DMS79 treated with DMSO at 0.1 percent for 48 hours (cell line): ENCODE measurements at regions not wholly inside any gene's neighbourhood (a gene's known extent, or its start where the extent isn't known, plus 50 kb on each side); places are given as distances from the start of the nearest gene placed in this dataset.

Source experiments
- DNase-seq: peaks from one replicate; lab custom pipeline; 2025; lab: John Stamatoyannopoulos, UW

DNA sequence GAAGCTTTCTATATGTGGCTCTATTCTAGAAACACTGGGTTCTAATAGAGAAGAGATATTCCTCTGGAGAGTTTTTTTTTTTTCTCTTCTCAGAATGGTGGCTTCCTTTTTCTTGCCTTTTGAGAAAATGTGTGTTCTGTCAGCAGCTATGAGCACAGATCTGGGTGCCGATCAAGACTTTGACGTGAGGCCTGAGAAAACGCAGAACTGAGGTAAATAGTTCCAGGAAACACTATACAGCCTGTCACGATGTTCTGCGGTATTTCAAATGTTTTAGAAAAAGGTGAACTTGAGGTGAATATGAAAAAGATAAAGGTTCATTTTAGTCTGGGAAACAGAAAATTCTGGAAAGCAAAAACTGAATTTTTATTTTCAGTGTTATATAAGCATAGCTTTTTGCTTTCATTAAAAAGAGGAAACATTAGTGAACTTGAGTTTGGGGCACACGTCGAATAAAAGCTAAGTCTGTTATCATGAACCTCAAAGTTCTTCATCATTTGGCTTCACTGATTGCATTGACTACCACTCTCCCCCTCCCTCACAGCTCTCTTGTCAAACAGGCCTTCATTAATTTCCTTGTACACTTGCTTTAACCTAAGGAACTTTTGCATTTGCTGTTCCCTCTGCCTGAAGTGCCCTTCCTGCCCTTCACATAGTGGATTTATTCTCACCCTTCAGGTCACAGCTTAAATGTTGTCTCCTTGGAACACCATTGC, 265.1 kb downstream of the NFKBIZ start:
- no peak for DNase-seq

DNA sequence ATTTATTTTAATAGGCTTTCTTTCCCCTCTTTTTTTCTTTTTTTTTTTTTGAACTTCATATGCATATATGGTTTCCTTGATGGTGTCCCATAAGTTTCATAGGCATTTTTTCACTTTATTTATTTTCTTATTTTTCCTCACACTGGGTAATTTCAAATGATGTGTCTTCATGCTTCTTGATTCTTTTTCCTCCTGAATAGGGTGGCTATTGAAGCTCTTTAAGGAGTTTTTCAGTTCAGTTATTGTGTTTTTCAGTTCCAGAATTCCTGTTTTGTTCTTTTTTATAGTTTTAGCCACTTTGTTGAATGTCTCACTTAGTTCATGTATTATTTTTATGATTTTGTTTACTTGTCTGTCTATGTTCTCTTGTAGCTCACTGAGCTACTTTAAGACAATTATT, 273.2 kb downstream of the NFKBIZ start:
- DNase-seq, result no peak

DNA sequence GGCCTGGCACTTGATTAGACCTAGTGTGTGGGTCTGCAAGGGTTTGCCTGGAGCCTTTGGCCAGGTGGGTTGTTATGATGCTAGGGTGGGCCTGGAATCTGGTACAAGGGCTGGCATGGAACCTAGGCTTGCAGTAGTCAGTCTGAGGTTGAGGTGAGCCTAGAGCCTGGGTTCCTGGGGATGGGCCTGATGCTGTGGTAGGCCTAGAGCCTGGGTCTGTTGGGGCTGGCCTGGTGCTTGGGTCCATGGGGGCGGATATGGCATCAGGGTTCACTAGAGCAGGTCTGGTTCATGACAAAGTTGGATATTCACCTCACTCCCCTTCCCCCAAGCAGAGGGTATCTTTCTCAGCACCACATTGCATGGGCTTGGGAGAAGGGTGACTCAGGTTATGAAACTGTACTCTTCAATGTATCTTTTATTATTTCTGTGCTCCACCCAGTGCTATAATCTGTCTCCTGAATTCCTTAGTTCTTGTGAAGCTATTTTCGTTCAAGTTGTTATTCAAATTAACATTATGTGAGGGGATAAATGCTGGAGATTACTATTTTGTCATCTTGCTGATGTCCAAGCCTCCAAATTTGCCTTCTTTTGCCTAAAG, 274.4 kb downstream of the NFKBIZ start:
- no peak for DNase-seq

DNA sequence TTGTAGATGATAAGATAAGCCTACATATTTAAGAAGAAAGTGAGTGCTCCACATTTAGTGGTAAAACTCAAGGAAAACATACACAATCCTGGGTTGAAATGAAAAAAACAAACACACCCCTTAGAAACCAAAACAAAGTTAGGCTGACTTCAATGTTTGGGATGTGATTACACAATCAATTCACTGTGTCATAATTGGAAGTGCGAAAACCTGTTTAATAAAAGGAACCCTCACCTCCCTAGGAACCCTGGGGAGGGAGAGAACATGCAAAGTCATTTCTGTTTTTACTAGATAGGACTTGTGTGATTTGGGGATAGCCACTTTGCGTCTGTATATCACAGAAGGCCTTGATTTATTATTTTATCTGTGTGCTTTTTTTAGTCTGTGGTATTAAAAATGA, 275.0 kb downstream of the NFKBIZ start:
- DNase-seq, result no peak

DNA sequence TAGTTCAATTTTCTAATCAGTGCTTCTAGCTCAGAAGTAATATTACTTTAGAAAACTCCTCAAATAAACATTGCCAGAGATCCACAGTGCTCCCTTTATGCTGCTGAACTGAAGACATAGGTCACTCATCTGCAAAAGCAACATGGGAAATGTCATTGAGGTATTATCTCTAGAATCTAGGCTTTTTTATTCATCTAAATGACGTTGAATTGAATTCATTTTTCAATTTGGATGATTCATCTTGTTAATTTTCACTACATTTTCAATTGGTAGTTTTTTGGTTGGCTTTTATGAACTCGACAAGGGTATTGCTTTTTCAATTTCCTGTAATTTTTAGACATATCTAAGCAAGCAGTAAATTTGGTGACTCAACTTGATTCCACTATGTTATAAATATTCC, 275.4 kb downstream of the NFKBIZ start:
- DNase-seq, result no peak

DNA sequence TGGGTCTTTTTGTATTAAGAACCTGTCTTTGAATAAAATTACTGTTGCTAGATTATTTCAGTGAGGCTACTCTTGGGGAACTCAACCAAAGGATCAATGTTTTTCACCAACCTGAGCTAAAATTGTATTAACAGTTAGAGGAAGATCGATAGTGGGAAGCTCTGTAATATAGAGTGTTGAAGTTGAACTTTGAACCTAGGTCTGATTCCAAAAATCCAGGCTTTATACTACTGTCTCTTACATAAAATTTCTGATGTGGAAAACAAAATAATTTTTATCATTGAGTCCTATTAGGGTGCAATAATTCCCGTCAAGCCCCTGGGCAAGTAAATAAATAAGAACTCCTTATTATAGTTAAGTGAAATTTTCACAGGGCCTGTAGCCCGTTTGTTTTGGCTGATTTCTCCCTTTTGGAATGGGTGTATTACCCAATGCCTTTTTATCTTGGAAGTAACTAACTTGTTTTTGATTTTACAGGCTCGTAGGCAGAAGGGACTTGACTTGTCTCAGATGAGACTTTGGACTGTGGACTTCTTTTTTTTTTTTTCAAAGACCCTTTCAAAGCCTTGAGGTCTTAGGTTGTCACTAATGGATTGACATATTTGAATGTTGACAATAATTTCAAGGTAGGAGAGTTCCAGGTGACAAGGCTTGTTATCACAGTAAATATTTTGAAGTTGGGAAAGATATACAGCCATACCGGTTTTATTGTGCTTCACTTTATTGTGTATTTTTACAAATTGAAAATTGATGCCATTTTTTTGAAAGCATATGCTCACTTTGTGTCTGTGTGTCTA, 276.1 kb downstream of the NFKBIZ start:
- DNase-seq, result no peak

DNA sequence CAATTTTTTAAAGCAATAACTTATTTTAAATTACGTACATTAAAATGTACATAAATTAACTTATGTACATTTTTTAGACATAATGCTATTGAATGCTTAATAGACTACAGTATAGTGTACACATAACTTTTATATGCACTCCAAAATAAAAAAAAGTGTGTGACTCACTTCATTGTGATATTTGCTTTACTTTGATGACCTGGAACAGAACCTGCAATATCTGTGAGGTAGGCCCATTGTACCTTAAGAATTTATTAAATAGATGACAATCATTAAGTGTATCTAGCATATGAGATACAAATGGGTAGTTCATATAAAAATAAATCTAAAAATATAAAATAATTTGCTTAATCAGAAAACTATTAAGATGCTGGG, 276.7 kb downstream of the NFKBIZ start:
- no peak for DNase-seq

DNA sequence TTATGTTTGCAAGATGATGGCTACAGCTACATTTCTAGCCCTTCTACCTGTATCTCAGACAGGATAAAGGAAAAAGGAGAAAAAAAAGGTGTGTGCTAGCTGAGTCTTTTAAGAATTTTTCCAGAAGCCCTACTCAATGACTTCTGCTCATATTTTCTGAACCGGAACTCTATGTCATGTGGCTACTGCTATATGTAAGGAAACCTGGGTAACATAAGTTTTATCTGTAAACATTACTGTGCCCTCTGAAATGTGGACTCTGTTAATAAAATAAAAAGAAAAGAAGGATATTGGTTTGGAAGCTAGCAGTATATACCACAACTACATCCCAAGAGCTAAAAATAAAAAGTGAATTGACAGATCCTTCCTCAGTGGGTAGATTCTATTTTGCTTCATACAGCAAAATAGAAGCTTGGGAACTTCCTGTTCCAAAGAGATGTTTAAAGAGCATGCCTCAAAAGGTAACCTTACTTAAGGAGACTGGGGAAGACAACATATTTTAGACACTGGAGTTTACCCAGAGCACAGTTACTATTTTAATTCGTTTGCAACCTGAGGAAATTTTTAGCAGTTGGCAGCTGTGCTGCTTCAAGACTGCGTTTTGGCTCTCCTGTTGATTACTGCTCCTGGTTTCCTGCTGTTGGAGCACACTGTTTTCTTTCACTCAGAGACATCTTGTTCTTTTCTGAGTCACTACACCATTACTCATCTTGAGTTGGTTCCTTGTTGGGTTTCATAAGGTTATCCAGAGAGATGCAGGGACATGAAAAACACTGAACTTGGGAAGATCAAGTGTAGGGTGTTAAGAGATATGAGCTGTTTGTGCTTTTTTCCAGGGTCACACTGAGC, 280.7 kb downstream of the NFKBIZ start:
- DNase-seq, result no peak

DNA sequence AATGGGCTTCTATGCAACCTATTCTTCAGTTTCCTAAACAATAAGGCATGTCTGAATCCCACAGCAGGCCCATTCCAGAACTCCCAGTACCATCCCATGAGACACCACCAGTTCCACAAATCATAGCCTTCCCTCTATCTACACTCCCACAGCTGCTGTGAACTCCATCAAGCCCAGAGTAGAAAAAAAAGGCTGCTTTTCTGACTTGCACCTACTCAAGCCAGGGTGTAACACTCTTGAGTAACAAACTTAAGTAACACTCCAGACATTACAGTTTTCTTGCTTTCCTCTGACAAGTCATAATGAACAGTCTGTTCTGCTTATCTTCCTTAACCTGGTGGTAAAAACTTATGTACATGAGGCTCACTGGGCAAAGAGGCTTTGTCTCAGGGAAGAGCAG, 283.1 kb downstream of the NFKBIZ start:
- no peak for DNase-seq

DNA sequence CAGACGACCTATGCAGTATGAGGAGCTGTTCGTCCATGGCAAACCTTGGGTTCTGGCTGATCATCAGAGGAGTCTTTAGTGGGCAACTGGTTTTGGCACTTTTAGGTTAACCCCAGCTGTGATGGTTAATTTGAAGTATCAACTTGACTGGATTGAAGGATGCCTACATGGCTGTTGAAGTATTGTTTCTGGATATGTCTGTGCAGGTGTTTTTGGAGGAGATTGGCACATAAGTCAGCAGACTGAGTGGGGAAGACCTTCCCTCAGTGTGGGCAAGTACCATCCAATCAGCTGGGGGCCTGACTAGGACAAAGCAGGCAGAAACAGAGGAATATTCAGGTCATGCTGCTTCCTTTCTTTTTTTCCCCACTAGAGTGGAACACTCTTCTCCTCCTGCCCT, 284.1 kb downstream of the NFKBIZ start:
- DNase-seq, result no peak

DNA sequence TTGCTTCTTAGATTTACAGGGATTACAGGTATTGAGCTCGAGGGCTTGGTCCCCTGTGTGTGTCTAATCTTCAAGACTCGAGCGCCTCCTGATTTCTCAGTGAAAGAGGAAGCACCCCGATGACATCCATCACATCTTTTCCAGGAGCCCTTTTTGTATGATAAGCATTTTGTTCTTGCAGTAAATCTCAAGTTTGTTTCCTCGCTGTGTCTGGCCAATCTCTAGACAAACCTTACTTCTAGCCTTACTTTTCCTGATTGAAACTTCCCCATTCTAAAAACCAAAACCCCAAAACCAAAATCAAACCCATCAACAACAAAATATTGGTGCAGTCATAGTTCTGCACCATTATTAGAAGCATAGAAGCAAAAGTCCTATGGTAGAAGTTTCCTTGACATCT, 286.0 kb downstream of the NFKBIZ start:
- no peak for DNase-seq

DNA sequence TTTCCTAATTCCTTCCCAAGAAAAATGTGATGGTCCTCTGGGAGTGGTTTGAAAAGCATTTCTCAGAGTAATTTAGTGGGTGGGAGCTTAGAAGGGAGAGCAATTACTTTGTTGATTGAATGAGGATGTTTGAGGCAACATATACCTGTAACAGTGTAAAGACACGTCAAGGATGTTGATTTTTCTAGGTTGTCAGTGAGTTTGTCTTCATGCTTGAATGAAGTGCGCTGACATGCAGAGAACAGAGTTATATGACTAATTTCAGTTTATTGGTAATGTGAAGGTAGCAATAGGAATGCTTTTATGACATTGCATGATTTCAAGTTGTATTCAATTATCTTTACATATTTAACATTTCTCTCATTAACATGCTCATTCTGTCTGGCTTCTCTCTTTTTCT, 286.9 kb downstream of the NFKBIZ start:
- DNase-seq, result no peak

DNA sequence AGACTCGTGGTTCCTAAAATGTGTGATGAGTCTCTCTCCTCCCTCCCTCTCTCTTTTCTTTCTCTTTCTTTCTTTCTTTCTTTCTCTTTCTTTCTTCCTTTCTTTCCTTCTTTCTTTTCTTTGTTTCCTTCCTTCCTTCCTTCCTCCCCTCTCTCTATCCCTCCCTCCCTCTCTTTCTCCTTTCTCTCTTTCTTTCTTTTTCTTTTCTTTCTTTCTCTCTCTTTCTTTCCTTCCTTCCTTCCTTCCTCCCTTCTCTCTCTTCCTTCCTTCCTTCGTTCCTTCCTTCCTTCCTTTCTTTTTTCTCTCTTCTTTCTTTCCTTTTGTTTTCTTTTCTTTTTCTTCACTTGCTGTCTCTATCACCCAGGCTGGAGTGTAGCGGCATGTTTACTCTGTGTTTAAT, 290.8 kb downstream of the NFKBIZ start:
- DNase-seq, result no peak

DNA sequence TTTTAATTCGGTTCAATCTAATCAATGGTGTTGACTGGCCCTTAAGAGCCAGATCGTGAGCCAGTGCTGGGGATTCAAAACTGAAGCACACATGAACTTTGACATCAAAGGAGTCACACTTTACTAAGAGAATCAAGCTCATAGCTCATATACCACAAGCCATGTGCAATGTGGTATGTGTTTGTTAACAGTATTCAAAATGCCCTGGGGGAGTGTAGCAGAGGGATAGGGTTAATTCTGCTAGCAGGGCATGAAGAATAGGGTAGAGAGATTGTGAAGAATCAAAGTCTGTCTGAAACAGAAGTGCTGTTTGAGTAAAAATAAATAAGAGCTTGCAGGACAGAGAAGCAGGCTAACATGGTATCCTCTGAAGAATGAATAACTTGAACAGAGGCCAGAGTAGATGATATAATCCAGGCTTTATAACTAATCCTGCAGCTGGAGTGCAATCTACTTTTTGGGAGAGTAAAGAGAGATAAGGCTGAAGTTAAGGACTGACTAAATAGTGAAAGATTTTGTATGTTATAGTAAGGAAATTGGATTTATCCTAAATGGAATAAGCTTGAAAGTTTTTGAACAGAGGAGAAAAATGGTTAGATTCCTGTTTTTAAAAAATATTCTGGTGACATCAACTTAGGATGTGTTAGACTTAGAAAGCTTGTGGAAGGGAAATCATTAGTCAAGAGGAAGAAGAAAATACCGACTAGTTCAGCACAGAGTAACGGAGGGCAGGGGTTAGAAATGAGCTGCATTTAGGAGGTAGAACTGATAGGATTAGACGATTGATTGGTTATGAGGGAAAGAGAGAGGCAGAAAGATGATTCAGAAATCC, 292.0 kb downstream of the NFKBIZ start:
- DNase-seq, result no peak

DNA sequence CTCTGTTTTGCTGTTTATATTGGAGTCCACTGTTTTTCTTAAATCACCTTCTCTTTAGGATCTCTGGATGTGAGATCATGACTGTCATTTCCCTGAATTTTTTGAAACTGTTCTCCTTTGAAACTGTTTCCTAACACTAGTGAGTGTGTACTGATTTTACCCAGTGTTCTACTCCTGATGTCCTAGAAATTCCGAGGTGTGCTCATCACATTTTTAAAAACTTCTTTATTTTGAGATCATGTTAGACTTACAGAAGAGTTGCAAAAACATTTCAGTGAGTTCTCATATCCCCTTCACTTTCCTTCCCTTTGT, 292.6 kb downstream of the NFKBIZ start:
- DNase-seq, result no peak

DNA sequence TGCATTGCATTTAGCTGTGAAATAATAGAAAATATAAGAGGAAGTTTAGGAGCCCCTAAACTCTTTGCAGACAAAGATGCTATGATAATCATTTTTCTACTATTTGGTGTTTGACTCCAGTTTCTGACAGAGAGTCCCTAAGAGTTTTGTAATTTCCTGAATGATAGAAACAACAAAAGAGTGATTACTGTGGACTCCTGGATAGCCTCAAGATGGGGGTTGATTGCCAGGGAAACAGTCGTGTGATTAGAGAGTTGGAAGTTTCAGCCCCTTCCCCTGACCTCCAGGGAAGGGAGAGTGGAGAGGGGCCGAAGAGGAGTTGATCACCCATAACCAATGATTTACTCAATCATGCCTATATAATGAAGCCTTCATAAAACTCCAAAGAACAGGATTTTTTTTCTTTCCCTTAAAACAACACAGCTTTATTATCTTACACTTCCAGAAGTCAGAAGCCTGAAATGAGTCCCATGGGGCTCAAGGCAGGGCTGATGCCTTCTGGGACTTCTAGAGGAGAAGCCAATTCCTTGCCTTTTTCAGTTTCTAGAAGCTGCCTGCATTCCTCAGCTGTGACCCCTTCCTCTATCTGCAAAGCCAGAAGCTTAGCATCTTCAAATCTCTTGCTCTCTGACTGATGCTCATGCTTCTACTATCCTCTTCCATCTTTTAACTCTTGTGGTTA, 292.3 kb upstream of the ZPLD1 start:
- DNase-seq, result no peak

DNA sequence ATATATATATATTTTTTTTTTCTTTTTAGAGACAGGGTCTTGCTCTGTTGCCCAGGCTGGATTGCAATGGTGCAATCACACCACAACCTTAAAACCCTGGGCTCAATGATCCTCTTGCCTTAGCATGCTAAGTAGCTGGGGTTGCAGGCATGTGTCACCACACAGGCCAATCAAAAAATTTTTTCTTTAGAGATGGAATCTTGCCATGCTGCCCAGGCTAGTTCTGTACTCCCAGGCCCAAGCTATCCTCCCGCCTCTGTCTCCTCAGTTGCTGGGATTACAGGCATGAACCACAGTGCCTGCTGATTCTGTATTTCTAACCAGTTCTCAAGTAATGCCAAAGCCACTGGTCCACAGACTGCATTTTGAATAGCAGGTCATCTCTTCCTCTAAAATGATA, 291.3 kb upstream of the ZPLD1 start:
- DNase-seq, result no peak

DNA sequence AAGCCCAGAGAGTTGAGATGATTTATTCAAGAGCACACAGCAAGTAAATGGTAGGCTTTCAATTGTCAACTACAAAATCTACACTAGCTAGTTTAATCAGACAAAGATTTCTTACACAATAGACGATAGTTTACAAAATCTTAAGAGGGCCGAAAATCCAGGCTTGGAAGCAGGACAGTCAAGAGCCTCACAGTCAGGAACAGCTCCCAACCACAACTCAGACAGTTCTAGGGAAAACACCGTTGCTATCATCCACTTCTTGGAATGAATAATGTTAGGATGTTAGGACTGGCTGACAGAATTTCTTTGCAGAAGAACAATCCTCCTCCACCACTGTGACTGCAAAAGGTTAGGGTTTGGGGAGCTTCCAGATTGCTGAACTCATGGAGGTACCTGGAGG, 290.8 kb upstream of the ZPLD1 start:
- no peak for DNase-seq

DNA sequence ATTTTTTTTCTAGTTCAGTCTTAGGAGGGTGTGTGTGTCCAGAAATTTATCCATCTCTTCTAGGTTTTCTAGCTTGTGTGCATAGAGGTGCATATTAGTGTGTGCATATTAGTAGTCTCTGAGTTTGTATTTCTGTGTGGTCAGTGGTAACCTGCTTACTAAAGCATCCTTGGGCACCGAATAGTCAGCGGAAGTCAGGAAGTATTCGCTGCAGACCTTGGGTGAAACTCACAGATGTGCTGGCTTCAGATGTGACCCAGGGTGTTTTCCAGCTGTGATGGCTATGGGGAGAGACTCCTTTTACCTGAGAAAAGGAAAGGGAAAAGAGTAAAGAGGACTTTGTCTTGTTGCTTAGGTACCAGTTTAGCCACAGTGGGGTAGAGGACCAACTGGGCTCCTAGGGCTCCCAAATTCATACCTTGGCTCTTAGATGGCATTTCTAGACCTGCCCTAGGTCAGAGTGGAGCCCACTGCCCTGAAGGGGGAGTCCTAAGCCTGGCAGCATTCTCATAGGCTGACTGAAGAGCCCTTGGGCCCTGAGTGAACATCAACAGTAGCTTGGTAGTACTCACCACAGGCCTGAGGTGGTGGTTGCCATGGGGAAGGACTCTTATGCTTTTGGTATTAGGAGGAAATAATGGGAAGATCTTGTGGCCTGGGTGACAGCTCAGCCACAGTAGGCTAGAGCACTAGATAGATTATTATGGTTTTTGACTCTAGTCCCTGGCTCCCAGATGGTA, 286.0 kb upstream of the ZPLD1 start:
- DNase-seq, result no peak

DNA sequence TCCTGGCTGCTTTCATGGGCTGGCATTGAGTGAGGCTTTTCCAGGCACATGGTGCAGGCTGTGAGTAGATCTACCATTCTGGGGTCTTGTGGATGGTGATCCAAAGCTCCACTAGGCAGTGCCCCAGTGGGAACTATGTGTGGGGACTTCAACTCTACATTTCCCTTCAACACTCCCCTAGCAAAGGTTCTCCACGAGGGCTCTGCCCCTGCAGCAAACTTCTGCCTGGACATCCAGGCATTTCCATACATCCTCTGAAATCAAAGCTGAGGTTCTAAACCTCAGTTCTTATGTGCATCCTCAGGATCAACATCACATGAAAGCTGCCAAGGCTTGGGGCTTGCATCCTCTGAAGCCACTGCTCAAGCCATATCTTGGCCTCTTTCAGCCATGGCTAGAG, 282.9 kb upstream of the ZPLD1 start:
- DNase-seq, result no peak

DNA sequence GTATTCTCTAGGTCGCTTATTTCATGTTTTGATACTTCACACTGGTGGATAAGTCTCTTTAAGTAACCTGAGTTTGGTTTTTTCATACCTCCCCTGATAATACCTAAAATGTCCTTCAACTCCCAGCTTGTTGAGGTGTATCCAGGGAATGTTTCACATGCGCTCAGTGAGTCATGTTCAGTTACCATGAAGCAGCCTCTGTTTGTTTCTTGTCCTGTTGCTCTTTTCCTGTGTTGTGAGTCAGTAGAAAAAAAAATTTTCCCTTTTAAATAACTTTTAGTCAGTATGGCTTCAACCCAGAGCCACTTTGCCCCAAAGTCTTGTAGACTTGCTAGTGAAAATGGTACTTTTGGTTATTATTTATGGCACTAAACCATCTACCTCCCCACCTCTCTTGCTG, 278.4 kb upstream of the ZPLD1 start:
- DNase-seq, result no peak
